Daoy (cell line): ENCODE measurements at regions not wholly inside any gene's neighbourhood (a gene's known extent, or its start where the extent isn't known, plus 50 kb on each side); places are given as distances from the start of the nearest gene placed in this dataset.

Source experiments
- DNase-seq: peaks from one replicate; pipeline ENCODE4 v3.0.0-alpha.2; 2015; ENCODE audit warnings: low read depth

DNA sequence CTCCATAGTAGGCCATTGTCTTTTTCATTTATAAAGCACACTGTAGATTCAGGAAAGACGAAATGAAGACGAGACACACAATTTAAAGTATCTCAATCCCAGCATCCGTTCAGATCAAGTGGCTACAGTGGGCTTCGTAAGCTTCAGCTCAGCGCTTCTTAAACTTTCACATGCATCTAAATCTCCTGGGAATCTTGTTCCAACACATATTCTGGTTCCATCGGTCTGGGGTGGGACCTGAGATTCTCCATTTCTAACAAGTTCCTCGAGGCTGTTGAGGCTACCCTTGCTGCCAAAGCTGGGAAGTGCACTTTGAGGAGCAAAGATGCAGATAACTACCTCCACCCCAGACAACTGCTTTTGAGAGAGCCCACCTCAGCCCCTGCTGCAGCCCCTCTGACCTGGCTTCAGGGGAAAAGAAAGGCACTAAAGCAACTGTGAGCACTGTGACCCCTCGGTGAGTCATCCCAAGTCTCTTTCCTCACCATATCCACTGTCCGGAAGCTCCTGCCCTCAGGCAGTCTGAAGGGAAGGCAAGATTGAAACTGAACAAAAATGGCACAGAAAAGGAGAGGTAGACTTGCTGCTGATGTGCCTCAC lies 201.1 kb upstream of the FBXO11 start:
- DNase-seq, result peak; percentile 91

DNA sequence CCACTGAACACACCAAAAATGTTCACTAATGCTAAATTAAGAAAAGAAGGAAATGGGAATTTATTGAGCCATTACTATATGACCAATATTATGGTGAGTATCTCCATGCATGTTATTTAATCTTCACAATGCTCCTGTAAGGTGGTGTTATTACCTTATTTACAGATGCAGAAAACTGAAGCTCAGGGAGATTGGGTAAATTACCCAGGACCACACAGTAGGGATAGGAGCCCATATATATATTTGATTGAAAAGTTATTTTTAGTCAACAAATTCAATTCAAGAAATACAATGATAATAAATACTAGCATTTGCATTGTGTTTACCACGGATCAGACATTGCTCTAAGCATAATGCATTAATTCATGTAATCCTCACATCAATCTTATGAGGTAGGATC lies 202.2 kb upstream of the FBXO11 start:
- DNase-seq, result no peak

DNA sequence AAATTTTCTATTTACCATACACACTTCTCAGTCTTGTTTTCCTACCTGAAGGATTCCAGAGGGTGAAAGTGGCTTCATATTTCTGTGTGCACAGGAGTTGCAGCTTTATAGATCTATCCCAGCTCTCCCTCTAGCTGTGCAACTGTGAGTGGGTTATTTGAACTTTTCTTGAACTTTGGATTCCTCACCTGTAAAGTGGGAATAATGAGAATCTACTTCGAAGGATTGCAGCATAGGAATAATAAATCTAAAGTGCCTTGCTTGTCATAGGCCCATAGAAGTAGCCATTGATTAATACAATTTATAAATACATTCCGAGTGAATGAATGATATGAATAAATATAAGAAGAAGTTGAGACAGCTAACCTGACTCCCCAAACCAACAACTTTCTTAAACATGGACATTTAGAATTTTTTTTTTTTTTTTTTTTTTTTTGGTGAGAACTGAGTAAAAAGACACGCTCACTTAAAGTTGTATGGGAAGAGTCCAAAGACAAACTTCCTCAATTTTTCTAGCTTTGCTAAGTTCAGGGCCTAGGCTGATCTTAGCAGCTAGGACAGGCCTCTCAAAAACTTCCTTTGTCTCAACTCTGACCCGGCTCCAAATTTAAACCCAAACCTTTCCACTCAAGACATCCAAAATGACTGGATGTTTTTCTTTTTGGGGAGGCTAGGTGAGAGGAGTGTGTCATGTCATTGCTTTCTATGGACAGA lies 203.3 kb upstream of the FBXO11 start:
- DNase-seq, result no peak

DNA sequence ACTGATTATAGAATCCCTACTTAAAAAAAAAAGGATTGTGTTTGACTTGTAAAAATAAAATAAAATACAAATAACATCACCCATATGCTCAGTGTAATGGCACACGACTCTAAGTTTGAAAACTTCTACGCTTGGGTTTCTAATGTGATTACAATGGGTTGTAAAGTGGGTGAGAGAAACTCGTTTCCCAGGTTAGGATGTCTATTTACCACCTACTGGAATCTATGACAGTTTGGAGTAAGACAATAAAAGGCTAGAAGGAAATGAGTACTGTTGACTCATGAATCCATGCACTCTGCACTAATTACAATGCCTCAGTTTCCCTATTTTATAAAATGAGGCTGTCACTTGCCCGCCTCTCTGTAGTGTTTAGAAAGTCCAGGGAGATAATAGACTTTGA lies 204.0 kb upstream of the FOXN2 start:
- DNase-seq, result no peak

DNA sequence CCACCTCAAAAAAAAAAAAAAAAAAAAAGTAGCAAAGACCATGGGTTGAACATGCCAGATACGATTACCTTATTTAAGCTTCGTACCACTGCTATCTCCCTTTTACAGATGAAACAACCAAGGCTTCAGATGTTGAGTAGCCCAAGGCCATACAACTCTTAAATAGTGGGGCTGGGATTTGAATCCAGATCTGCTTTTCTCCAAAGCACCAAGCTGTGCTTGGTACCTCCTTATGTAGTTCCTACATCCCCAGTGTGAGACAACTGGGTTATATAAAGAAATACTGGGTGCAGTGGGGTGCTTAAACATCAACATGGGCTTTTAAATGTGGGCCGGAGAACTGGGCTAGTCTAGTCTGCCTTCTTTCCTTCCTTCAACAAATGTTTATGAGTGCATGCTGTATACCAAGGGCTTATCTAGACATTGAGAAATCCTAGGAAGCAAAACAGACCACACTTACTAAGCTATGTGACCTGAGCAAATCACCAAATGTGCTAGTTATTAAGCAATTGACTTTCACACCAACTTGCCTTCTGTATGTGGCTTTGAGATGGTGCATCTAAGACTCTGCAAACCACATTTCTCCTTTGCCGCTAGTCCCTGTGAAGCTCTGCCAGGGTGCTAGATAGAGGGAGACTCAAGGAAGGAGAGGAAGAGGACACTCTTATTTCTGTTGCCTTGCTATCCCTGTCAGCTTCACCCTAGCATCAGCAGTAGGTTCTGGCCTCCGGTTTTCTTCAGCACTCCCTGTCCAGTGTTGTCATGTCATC lies 201.4 kb upstream of the FOXN2 start:
- DNase-seq, result no peak

DNA sequence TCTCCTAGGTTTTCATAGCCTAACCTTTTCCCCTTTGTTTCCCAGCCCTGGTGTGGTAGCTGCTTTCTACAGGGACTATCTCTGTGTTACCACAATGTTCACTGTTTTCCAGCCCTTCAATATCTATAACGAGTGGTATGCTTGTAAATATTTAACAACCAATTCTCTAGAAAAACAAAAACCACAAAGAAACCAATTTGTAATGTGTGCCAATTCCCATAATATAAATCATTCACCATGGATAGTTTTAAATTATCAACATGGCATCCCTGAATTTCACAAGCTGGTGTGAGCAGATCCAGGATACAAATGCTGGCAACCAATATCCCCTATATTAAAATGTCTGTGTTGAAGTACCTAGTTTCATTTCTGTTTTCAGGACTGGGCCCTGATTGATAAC lies 200.7 kb upstream of the FOXN2 start:
- DNase-seq, result no peak

DNA sequence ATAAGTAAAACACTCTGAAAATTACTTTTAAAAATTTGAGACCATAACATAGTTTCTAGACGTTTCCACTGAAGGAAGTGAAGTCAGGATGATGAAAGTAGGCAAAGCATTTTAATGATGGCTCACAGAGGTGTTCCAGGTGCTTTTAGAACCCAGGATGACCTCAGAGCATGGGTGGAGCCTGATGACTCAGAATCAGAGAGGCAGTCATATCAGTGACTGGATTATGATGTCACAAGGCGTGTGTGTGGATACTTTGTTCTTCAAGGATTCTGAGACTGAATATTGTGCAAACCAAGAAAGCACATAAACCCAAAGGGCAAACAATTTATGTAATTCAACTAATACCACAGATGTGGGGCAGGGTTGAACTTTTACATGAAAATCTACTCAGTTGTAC lies 200.2 kb upstream of the FOXN2 start:
- peak; percentile 60 for DNase-seq

DNA sequence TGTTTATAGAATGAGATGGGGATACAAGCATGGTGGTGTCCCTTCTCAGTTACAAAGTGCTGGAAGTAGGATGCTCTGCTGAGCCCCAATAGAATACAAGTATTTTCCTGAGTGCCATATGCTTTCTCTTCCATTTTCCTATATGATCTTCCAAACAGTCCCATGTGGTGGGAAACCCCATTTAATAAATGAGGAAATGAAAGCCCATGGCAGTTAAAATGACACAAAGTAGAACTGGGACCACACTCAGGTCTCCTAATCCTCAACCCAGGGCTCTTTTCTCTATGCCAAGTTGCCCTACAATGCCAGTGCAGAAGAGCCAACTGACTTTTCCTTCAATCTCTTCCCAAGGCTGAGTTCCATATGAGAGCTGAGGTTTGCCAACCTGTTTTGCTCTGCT lies 198.0 kb upstream of the FOXN2 start:
- no peak for DNase-seq

DNA sequence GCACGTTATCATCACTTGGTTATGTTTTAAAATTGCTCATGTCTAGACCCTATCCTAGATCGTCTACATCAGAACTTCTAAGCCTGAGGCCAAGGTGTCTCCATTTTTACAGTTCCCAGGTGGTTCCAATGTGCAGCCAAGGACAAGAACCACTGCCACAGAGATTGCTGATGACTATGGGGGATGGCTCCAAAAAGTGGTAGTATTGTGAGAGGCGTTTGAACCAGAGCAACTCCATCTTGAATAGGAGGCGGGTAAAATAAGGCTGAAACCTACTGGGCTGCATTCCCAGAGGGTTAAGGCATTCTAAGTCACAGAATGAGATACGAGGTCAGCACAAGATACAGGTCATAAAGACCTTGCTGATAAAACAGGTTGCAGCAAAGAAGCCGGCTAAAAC lies 195.6 kb upstream of the FOXN2 start:
- DNase-seq, result no peak

DNA sequence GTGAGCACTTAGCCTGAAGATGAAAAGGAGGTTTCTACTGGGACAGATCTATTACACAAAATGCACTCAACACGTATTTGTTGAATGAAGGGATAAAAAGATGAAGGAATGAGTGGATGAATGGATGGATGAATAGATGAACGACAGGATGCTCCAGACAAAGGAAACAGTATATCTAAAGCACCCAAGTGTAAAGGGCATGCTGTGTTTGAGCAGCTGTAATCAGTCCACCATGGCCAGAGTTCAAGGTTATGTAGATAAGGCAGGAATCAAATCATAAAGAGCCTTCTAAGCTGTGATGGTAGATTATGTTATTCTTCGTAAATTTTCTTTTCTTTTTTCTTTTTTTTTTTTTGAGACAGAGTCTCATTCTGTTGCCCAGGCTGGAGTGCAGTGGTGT lies 194.4 kb upstream of the FOXN2 start:
- no peak for DNase-seq

DNA sequence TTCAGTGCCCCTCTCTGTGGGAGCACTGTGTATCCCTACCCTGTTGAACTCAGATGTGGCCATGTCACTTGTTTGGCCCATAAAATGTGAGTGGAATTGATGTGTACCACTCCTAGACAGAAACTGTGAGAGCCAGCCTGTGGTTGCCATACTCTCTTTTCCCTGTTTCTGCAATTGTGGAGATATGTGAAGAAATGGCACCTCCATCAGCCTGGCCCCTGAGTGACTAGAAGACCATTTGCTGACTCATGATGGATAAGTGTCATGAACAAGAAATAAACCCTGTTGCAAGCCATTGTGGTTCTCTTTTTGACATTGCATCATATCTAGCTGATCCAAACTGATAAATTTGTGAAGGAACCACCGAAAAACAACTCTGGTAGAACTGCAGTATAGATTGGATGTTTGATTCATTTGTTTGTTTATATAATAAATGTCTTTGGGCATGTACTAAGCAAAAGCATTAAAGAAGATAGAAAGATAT lies 193.7 kb upstream of the FOXN2 start:
- DNase-seq, result no peak

DNA sequence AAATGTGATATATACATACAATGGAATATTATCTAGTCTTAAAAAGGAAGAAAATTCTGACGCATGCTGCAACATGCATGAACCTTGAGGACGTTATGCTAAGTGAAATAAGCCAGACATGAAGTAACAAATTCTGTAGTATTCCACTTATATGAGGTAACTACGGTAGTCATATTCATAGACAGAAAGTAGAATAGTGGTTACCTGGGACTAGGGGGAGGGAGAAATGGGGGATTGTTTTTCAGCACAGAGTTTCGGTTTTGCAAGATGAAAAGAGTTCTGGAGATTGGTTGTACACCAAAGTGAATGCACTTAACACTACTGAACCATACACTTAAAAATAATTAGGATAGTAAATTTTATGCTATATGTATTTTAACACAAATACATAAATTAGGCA lies 192.3 kb upstream of the FOXN2 start:
- DNase-seq, result no peak

DNA sequence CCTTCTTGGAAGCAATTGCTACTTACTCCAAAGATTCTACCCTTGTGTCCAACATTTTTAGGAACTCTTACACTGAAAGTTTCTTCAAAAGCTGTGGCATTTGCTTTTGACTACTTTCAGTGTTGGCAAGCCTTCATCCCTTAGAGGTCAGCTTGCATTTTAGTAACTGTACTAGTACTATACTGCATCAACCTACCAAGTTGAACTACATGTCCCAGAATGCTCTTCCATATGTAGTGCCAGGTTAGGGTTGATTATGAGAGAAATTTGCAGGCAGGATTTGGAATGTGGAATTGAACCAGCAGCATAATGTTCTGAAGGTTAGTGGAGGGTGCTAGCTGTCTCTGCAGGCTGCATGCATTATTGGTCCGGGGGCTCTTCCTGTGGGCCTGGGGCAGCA lies 189.9 kb upstream of the FOXN2 start:
- DNase-seq, result no peak

DNA sequence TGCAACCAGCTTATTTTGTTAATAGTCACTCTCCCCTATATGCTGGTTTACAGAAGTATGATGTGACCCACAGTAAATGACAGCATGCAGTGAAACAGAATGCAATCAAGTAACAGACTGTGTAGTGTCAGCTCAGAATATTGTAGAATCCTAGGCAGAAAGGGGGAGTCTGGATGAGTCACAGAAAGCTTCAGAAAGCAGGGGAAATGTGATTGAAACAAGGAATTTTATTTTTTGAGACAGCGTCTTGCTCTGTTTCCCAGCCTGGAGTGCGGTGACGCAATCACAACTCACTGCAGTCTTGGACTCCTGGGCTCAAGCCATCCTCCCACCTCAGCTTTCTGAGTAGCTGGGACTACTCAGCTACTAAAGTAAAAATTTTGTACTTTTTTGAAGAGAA lies 188.3 kb upstream of the FOXN2 start:
- no peak for DNase-seq

DNA sequence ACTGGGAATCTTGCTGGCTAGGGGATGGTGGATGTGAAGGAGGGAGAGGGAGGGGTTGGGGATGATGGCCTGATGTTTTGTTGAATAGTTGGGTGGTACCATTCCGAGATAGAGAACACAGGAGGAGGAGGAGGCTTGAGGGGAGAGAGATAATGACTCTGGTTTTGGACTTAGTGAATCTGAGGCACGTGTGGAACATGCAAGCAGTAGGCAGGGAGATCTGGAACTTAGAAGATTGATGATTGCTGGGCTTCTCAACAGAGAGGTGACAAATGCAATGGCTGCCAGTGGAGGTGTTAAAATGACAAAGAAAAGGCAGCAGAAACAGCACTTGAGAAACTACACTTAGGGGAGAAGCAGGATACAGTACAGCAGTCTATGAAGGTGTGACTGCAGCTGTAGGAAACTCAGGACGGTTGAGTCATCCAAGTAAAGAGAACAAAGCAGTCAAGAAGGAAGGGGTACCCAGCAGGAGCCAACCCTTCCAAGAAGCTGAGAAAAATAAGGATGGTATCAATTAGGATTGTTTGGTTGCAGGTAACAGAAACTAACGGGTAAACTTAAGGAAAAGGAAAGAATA lies 186.8 kb upstream of the FOXN2 start:
- no peak for DNase-seq

DNA sequence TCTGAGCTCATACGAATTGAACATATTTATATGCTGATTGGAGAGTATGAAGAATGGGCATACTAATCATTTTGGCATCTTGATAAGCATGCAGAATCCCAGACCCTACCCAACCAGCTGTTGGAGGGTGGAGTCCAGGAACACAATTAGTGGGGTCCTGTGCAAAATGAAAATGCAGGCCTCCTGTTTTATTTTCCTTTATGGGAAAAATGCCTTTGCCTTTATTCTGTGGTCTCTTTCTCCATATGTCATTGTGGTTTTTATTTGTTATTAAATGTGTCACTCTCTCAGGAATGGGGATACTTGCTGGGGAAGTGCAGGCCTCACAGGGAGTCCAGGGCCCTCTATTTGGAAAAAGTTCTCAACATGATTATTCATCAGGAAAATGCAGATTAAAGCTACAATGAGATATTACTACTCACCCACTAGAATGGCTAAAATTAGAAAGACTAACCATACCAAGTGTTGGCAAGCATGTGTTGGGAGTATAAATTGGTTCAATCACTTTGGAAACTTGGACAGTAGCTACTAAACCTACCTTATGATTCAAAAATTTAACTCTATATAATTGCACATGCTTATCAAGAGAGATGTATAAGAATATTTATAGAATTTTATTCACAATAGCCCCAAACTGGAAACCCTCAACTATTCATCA lies 185.1 kb upstream of the FOXN2 start:
- DNase-seq, result no peak

DNA sequence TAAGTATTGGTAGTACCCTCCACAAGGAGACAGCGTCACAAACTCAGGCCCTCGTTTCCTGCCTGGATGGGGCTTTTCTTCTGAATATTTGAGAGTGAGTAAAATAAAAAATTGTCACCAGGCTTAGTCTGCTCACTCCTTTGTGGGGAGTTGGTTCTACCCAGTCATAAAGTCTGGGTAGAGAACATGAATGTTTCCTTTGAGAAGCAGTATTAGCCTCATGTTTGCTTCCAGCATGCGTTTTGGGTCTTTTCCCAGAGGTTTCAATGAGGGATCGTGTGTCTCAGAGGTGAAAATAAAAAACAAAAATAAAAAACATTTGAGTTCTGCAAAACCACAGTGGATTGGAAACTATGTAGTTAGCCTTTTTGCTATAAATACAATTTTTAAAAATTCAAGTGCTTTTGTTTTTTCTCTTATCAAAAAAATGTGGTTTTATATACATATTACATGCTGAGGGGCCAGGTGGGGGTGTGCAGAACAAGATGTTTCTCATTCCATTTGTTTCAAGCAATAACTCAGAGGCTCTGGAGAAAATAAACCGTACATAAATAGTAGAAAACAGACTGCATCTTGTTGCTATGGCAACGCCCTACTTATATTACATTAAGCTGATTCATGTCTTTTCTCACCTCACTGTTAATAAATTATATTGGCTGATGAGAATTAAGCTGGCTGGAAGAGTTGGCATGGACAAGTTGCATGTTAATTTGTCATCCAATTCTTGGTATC lies 182.8 kb upstream of the FOXN2 start:
- no peak for DNase-seq

DNA sequence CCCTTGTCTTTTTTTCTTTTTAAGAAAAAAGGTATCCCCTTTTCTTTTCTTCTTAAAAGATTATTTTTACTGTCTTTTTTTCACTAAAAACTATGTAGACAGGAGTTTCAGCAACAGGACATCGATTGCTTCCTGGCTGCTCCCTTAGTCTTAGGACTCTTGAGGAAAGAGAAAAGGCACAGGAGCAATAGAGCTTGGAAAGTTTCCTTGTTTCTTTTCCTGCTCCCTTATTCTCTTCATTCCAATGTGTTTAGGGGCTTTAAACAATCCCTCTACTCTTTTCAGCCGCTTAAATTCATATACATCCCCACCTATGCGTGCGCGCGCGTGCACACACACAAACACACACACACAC lies 182.2 kb upstream of the FOXN2 start:
- no peak for DNase-seq

DNA sequence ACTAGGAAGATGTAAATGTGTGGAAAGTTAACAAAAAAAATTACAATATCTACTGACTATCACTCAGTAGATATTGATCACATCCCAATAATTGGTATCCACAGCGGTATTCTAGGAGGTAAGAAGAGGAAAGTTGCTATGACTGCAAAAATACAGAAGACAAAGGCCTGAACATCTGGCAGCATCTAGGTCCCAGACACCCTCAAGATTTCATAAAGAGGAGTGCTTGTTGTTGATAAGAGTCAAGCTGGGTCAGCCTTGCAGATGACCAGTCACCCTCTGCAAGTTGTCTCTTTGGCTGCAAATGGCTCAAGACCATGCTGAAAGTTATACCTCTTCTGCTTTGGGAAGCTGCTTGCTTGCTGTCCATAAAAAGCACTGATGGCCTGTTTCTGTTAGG lies 179.8 kb upstream of the FOXN2 start:
- DNase-seq, result no peak

DNA sequence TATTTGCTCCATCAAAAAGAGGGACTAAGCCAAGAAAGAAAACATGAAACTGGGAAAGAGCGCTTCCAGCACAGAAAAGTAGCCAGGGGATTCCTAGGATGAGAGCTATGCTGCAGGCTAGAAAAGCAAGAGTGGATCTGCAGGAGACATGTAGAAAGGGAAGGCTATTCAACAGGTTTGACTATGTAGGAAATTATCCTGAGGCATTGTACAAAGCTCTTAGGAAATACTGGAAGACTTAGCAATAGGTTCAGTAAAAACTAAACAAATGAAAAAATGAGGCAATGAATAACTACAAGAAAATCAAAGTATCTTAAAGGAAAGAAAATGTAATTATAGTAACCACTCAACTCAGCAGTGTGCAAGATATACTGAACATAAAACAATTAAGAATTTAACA lies 178.7 kb upstream of the FOXN2 start:
- DNase-seq, result no peak

DNA sequence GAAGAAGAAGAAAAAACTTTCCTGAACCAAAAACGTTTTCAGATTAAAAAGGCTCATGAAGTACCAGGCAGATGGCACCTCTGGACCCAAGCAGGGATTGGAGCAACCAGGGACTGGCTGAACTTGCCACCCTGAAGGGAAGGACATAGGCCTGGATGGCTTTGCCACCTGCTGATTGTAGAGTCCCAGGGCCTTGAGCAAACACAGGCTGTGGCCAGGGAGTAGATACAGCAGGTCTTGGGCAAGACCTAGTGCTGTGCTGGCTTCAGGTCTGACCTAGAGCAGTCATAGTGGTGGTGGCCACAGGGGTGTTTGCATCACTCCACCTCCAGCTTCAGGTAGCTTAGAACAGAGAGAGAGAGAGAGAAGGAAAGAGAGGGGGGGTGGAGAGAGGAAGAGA lies 176.7 kb upstream of the FOXN2 start:
- no peak for DNase-seq

DNA sequence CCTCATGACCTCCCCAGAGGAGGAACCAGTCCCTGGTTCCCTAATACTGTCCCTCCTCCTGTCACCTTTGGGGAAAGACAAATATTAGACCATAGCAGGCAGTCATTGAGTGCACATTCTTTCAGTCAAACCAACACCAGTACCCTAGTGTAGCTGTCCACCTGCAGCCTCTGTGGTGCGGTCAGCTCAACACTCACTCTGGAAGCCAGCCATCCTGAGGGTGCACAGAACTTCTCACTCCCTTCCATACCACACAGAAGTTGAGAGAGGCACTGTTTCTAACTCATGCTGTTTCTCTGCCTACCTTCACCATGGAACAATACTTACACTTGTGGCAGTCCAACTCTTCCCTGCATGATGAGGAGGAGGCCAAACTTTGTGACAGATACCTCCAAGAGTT lies 175.6 kb upstream of the FOXN2 start:
- no peak for DNase-seq
